HG03060 (cell line): ENCODE measurements at regions not wholly inside any gene's neighbourhood (a gene's known extent, or its start where the extent isn't known, plus 50 kb on each side); places are given as distances from the start of the nearest gene placed in this dataset.

Experiments
- ATAC-seq: cut with Tn5 transposase; IDR thresholded peaks from one replicate; pipeline ENCODE4 v1.9.1; 2021; ENCODE audit warnings: low read depth, moderate number of reproducible peaks; ENCODE audit not compliant: unreplicated experiment

DNA sequence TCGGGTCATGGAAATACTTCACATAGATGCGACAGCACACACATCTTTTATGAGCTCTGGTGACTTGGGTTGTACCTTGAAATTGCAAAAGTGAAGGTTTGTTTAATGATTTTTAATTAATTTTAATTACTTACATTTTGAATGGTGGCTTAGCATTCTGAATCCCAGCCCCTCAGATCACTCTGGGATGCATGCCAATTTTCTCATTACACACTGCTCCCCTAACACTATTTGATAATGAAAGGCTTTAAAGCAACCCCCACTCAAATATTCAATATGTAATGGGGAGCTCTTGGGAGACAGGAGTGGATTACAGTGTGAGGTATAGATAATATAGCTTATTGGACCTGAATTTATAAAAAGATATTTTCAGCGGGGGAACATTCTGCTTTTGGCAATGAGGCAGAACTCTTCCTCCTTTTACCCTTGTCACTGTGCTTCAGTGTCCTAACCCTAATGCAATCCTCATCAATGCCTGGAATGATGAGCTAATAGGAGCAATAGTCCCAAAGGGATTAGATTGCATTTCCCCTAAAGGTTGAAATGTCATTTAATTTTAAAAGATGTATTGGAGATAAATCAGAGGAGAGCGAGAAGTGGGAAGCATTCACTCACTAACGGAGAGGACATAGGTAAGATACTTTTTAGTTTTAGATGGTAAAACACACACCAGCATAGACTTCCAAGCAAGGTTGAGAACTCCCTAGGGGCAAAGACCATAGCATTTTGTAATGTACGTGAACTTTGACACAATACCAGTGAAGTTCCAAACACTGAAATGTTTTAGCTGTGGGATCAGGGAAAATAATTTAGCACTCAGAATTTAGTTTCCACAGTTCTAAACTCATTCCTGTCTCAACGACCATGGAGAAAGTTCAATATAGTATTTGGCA, 384.1 kb upstream of the PLXNA2 start:
- ATAC-seq = no peak

DNA sequence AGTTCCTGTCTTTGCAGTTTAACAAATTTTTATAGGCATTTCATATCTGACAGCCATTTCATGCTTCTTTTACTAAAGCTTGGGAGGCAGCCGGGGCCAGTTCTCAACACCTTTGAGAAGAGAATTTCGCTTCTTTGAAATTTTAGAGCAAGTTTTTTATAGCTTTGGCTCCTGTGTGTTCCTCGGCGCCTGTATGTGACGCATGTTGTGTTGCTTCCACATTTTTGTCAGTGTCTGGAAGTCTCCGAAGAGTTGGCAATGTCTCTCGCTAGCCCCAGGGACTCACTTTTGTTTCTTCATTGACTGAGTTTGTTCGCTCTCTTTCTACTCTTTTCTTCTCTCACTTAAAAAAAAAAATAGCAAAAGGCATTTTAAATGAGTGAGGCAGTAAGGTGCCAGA, 386.9 kb upstream of the PLXNA2 start:
- no peak for ATAC-seq

DNA sequence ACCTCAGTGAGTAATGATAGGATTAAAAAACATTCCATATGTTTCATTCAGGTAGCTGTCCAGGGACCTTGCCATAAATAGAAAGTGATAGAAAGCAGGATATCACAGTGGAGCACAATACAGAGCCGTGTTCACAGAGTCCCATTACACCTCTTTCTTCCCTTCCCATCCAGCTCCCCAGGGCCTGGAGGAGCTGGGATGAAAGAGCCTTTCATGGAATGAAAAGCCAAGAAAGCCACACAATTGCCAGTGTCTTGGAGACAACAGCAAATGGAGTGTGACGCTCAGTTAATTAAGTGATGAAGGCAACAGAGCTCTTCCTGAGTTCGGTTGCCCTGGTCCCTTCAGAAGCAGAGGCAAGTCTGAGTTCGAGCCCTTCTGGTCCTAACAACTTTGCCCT, 387.3 kb upstream of the PLXNA2 start:
- no peak for ATAC-seq

DNA sequence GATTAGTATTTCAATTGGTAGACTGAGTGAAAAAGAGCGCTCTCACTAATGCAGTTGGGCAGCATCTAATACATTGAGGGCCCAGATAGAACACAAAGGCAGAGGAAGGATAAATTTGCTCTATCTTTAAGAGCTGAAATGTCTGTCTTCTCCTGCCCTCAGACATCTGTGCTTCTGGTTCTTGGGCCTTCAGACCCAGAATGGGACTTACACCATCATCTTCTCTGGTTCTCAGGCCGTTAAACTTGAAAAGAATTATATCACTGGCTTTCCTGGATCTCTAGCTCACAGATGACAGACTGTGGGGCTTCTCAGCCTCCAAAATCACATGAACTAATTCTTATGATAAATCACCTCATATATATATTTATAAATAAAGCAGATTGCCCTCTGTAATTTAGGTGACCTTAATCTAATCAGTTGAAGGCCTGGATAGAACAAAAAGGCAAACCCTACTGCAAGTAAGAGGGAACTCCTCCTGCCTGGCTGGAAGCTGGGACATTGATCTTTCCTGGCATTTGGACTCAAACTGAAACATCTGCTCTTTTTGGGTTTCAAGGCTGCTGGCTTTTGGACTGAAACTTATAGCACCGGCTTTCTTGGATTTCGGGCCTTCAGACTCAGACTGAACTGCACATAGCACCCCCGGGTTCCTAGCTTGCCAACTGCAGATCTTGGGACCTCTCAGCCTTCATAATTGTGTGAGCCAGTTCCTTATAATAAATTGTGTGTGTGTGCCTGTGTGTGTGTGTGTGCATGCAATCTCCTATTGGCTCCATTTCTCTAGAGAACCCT, 390.4 kb upstream of the PLXNA2 start:
- no peak for ATAC-seq

DNA sequence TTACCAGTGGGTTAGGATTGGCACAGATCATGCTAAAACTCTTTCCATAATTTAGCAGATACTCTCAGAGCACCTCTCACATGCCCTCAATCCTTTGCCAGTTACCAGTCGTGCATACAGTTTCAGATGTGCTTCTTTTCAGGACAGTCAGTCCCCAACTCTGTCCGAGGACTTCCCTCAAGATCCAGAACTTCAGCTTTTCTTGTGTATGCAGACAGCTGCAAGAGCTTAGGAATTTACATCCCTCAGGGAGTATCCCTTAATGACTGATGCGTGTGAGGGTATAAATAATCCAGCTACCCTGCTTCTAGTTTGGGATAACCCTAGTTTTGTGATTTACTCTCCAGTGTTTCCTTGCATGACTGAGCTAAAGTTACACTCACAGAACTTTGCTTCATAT, 393.0 kb upstream of the PLXNA2 start:
- ATAC-seq = no peak

DNA sequence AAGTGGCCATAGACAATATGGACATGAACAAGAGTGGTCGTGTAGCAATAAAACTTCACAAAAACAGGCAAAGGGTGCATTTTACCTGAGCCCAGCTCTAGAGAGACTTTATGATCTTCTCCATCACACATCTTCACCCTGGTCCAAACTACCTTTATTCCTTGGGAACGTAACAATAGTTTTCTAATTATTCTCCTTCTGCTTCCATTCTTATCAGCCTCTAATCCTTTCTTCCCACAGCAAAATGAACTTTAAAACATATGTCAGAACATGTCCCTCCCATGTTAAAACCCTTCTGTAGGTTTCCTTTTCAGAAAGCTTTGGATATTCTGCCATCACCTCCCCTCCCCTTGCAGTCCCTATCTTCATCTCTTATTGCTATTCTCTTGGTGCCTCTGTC, 395.2 kb upstream of the PLXNA2 start:
- no peak for ATAC-seq

DNA sequence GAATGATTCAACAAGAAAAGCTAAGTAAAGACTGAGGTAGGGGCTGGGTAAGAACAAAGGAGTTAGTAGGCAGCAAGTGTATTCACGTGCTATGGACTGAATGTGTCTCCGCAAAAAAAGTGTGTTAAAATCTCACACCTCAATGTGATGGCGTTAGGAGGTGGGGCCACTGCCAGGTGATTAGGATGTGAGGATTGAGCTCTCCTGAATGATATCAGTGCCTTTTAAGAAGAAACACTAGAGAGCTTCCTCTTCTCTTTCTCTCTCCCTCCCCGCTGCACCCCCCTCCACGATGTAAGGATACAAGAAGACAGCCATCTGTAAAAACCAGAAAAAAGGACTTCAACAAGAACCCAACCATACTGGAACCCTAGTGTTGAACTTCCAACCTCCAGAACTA, 396.1 kb upstream of the PLXNA2 start:
- ATAC-seq = no peak

DNA sequence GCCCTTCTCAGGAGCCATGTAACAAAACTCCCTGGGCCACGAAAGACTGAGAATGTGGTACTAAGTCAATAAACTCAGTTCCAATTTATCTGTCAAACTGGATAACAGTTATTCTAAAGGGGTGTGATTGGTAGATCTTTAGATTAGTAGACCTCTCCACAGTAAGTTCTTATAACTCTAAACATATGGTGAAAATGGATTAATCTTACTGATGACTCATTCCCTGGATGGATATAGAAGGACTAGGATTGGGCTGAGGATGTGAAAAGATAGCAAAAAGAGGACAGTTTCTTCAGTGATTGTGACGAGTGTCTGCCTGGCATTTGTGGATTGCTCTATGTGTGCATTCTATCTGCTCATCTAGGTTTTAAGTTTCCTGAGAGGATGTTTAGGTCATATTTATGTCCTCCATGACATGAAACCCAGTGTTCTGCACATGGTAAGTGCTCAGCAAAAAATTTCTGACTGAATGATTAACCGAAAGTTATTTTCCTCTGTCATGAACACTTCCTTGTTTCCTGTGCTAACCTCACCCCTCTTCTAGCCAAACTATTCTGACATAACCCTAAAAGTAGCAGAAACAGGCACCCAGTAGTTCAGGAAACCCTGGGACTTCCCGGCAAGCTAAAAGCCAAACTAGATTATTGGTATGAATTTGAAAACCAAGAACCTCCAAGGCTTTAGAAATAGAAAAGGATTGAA, 397.5 kb upstream of the PLXNA2 start:
- ATAC-seq = no peak

DNA sequence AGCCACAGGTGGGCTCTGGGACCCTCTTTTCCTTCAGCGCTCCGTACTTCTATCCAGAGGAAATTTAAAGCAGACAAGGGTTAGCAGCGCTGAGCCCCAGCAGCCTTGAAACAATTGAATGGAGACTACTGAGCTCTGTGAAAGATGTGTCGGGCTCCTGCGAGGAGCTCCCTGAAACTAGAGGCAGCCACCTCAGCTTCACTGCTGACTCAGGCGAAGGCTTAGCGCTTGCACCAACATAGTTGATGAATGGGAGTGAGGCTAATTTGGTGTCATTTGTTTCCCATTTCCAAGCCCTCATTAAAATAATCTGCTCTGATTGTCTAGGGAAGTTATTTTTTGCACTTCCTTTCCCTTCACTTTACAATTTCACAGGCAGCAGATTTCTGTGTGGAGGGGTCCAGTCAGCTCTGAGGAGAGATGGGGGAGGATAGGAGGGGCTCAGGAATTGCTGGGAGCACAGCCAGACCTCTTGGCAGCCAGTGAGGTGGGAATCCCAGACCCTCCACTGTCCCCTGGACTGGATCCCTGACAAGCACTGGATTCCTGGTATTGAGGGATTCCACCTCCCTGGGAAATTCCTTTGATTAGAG, 398.9 kb upstream of the PLXNA2 start:
- ATAC-seq = no peak

DNA sequence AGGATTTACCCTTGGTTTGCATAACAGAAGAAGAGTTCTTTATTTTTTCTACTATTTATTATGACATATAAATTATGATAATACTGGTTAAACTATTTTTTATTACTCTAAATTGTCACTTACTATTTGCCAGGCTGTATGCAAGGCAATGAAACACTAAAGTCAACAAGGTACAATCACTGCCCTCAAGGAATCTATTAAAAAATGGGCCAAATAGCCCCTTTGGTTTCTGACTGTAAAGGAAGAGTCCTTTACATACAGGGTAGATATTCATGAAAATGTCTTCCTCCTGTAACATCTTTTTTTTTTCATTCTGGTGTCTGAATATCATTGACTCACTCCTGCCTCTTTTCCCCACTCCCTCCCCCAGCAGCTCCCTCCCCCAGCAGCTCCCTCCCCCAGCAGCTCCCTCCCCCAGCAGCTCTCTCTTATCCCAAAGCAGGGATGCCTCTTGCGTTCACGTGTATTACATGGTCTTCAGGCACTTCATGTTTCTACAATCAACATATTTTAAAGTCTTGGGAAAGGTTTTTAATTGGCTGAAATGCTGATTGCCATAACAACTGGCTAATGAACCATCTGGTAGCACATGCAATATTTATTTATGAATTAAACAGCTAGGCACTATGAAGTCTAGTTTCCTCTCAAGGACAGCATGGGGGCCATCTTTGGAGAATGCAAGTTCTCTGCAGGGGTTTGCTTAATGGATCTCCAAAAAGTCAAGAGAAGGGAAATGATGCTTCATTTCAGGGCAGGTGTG, 400.4 kb upstream of the PLXNA2 start:
- no peak for ATAC-seq

DNA sequence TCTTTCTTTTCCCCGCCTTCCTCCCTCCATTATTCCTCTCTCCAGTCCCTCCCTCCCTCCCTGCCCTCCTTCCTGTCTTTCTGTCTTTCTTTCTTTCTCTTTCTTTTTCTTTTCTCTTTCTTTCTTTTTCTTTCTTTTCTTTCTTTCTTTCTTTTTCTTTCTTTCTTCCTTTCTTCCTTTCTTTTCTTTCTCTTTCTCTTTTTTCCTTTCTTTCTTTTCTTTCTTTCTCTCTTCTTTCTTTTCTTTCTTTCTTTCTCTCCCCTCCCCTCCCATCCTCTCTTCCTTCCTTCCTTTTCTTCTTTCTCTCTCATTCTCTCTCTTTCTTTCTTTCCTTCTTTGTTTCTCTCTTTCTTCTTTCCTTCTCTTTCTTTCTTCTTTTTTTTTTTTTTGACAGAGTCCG, 402.2 kb upstream of the PLXNA2 start:
- ATAC-seq = no peak

DNA sequence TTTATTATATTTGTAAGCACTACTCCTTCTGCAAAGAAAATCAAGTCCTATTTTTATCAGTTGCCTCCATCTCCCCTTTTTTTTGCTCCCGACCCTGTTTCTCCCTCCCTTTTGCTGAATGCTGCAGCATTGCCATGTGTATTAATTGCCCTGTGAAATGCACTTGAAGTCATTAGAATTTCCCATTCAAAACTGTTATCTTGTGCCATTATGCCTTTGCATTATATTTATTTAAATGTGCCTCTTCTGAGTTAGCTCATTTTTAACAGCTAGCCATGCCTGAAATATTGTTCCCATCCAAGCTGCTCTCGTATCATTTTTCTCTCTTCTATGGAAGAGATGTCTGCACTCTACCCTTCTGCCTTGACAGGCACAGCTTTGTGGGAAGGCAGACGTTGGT, 404.0 kb upstream of the PLXNA2 start:
- no peak for ATAC-seq

DNA sequence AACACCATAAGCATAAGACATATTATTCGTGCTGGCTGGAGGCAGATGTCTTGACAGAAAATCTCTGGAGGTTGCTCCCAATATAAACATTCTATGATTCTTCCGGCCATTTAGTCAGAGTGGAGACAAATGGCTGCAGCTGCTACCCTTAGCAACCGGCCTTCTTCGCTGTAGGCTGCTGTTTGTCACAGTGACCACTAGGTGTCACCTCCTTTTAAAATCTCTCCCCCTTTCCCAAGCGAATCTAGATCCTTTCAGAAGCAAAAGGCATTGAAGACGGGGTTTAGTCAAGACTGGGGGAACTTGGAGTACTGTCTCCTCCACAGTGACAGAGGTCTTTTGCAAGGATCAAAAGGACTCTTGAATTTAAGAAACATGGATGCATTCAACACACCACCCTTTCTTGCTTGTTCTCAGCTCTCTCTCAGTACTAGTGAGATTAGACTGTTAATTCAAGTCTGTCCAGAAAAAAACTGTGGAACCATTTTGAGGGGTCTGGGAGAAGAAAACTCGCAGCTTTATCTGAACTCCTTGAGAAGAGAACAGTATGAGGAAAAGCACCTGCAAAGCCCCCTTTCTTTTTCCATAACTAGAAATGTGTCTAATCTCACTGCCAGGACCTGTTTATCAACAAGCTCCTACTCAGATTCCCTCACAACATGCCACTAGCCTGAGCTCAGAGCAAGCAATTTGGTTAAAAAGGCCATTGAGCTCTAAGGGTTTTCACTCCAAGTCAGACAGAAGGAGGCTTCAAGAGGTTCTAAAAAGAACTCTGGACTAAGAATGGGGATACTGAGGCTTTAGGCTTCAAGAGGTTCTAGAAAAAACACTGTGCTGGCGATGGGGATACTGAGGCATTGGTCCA, 408.3 kb upstream of the PLXNA2 start:
- ATAC-seq = peak; percentile 73

DNA sequence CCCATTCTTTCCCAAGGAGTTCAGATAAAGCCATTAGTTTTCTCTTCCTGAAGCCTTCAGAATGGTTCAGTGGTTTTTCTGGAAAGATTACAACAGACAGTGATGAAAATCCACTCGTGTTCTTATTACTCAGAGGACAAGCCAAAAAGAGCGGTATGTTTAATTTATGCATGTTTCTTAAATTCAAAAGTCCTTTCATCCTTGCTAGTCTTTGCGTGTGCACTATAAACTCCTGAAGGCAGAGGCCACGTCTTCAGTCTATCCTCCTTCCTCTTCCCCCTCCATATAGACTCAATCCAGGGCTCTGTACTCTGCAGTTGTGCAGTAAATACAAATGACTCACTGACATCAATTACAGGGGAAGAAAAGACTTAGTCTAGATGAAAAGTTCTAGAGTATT, 409.2 kb upstream of the PLXNA2 start:
- no peak for ATAC-seq

DNA sequence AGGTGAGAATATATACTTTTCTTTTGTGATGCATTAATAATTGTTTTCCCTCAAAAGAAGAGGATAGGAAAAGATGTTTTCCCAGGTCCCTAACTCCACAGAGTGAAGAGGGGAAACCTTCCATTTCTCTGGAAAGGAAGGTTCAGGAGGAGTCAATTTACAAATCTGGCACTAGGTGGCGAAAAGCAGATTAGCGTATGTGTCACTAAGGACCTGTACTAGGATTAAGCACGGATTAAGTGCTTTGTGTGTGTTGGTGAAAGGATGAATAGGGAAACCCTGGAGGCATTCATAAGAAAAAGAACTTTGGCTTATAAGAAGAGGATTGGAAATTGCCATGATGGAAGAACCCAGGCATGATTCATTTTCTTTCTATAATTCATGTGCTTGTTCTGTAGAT, 410.1 kb upstream of the PLXNA2 start:
- ATAC-seq = no peak

DNA sequence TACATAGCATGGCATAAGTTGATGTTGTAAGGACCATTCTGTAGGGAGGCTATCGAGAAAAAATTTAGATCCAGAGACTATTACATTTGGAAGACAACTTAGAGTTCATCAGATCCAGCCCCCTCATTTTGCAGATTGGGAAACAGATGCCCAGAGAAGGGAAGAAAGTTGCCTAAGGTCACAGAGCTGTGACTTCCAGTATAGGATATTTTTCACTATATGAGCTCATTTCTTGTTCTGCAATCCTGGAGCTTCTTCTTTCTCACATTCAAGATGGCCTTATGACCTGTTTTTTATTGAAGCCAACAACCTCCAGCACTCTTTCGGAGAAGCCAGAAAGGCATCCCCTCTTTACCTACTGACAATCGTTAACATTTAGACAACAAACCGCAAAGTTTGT, 421.8 kb upstream of the PLXNA2 start:
- no peak for ATAC-seq

DNA sequence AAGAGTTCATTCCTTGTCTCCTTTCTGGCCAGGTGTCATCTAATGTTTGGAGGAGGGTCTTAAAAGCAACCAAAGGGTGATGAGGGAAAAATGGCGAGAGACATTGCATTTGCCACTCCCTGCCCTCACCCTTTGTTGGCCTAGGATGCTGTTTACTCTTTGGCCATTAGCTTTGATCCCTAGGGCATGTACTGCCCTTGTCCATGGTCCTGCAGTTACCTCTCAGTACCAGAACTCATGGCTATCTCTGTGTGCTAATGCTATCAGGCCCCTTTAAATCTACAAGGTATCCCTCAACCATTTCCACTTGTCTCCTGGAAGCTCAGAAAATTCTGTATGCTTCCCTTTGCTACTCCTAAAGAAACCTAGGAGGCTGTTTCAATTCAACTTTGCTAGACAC, 424.8 kb upstream of the PLXNA2 start:
- no peak for ATAC-seq

DNA sequence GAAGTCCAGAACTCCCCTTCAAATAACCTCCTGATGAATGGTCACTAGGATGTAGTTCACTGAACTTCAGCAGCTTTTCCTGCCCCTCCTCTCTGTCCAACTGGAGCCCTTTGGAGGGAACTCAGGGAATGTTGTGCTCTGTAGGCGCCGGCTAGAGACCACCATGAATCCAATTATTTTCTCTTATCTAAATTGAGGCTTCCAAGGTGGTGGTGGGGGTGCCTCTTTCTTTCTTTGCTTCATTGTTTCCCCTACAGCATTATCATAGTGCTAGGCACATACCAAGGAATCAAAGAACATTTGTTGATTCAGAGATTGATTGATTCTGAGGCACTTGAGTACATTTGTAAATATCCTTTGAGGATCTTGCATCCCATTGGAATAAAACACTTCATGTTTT, 426.6 kb upstream of the PLXNA2 start:
- no peak for ATAC-seq
